ENCODE measurements at regions not wholly inside any gene's neighbourhood (a gene's known extent, or its start where the extent isn't known, plus 50 kb on each side); places are given as distances from the start of the nearest gene placed in this dataset.

GRCh38 chr1:90190523-90190922 is 195.6 kb downstream of the ZNF326 start:
- DNase-seq = no peak

GRCh38 chr1:90189889-90190288 is 195.0 kb downstream of the ZNF326 start:
- no peak for DNase-seq

DNA sequence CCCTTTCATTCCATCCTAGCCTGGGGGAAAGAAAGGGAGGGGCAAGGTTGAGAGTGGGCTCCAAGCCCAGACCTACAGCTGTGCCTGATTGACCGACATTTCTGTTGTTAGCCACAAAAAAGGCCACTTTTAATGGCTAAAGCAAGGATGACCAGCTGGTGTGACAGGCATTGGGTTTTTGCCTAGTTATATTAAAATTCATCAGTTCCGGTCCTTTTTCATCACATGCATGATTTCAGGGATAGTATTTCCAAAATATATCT is 192.3 kb downstream of the ZNF326 start:
- no peak for DNase-seq

GRCh38 chr1:90186506-90187322 is 191.8 kb downstream of the ZNF326 start:
- no peak for DNase-seq

GRCh38 chr1:90176530-90176929 is 181.6 kb downstream of the ZNF326 start:
- no peak for DNase-seq

GRCh38 chr1:90175490-90176167 is 180.7 kb downstream of the ZNF326 start:
- DNase-seq = no peak

GRCh38 chr1:90174246-90174645 is 179.3 kb downstream of the ZNF326 start:
- DNase-seq = no peak

GRCh38 chr1:90162216-90162615 is 167.3 kb downstream of the ZNF326 start:
- no peak for DNase-seq

DNA sequence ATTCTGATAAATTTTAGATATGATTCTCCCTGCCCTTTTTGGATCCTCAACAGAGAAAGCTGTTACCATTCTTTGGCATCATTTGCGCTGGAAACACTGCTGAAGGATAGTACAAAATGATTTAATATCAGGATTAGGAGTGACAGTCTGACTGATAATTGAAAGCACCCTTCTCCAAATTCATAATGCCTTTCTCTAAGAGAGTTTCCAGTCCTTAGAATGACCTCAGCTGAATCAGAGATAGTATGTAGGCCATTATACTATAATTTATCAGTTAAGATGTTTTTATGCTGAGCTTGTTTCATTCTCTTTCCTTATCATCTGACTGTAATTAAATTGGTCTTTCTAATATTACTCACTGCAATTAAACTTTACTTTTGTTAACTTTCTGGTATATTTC is 166.7 kb downstream of the ZNF326 start:
- no peak for DNase-seq

- no peak for DNase-seq
These were observed 161.0 kb downstream of the ZNF326 start for GRCh38 chr1:90155721-90156487.

DNA sequence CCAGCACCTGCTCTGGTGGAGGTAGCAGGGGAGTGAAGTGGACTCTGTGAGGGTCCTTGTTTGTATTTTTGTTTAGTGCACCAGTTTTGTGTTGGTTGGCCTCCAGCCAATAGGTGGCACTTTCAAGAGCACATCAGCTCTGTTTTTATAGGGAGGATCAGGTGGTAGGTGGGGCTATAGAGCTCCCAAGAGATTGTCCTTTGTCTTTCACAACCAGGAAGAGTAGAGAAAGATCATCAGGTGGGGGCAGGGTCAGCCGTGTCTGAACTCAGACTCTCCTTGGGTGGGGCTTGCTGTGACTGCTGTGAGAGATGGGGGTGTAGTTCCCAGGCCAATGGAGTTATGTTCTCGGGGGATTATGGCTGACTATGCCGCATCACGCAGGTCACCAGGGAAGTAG is 159.8 kb downstream of the ZNF326 start:
- no peak for DNase-seq

DNA sequence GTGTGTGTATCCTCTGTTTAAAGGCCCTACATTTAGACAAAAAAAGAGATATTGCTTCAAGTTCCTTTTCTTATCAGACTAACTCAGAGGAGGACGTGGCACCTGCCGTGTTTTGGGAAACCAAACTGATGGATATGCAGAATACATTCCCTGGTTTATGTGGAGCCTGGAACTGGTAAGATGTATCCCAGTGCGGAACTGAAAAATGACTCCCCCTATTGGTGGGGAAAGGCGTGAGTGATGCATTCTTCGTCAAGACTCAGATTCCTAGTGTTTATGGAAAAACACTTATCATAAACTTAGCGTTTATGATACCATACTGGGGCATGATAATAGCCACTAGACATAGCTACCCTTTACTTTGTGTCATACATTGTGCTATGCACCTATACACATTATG is 154.2 kb downstream of the ZNF326 start:
- no peak for DNase-seq

DNA sequence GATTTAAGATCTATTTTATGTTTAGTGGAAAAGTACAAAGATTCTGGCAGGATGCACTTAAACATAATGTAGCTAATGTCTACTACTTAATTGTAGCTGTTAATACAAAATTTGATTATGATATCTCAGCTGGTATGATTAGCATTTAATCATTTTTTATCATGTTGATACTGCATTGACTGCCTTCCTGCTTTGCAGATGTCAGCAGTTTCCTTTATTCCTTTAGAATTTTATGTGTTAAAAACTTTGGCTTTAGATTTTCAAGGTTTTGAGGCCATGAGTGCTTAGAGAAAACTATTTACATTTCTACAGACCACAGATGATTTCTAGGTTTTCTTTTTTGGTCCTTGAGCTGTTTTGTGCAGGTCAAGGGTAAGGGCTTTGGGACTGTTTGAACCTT is 152.2 kb downstream of the ZNF326 start:
- DNase-seq = no peak

DNA sequence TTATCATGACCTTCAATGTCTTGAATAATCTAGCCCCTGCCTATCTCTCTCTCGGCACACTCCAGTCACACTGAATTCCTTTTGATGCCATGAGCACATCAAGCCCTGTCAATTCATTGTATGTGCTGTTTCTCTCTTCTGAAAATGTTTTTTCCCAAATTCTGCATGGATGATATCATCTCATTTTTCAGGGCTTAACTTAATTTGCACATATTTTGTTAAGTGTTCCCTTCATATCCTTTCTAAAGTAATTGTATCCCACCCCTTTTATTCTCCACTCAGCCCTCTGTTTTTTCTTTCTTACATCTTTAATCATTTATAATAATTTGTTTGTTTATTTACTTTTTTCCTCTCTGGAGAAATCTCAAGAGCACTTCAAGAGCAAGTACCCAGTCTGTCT is 149.9 kb downstream of the ZNF326 start:
- DNase-seq = no peak

DNA sequence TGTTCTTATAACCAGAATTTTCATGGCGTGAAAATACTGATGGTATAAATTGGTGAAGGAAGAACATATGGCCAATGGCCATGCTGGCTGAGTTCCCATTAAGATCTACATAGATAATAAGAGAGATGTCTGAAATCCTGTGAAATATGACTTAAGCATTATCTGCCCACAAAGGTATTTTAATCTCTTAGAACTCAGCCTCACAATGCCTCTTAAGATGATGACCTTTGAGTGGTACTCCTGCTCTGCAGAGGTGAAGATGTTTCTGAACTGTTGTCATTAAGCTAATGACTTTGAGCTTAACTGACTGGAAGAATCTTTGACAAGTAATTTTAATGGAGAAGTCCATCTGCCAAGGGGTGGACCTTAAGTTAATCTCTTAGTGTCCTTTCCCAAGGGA is 148.7 kb downstream of the ZNF326 start:
- DNase-seq = no peak

DNA sequence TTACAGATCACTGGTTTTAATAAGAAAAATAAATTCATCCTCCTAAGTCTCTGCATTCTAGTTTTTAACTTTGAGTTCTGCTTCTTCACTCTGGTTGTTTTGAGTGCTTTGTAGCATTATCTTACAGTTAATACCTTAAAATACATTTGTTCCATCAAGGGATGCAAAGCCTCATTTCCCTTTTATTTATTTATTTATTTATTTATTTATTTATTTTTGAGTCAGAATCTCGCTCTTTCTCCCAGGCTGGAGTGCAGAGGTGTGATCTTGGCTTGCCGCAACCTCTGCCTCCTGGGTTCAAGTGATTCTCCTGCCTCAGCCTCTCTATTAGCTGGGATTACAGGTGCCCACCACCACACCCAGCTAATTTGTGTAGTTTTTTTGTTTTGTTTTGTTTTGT is 147.8 kb downstream of the ZNF326 start:
- no peak for DNase-seq

DNA sequence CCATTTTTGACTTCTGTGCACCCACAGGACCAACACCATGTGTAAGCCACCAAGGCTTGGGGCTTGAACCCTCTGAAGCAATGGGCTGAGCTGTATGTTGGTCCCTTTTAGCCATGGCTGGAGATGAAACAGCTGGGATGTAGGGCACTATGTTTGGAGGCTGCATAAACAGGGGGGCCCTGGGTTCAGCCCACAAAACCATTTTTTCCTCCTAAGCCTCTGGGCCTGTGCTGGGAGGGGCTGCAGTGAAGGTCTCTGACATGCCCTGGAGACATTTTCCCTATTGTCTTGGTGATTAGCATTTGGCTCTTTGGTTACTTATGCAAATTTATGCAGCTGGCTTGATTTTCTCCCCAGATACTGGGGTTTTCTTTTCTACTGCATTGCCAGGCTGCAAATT is 144.9 kb downstream of the ZNF326 start:
- no peak for DNase-seq

- no peak for DNase-seq
These were observed 140.4 kb downstream of the ZNF326 start for GRCh38 chr1:90135286-90135685.

GRCh38 chr1:90134175-90134955 is 139.5 kb downstream of the ZNF326 start:
- no peak for DNase-seq

DNA sequence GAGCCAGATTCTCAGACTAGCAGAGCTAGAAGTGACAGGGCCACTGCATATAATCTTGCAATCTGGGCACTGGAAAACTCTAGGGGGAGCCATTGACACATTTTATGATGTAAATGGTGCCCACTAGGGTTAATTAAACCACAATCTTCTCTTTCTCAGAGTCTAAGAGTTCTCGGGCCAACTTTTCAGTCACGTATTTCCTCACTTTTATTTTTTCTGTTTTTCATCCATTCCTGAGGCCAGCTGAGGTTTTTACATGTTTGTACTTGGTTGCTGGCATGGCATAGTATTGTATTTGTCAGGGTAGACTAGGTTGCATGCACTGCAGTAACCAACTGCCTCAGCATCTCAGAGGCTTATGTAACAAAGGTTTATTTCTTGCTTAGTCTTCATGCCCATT is 138.2 kb downstream of the ZNF326 start:
- no peak for DNase-seq

- no peak for DNase-seq
These were observed 137.4 kb downstream of the ZNF326 start for GRCh38 chr1:90132306-90132705.

GRCh38 chr1:90127288-90127953 is 132.5 kb downstream of the ZNF326 start:
- no peak for DNase-seq

DNA sequence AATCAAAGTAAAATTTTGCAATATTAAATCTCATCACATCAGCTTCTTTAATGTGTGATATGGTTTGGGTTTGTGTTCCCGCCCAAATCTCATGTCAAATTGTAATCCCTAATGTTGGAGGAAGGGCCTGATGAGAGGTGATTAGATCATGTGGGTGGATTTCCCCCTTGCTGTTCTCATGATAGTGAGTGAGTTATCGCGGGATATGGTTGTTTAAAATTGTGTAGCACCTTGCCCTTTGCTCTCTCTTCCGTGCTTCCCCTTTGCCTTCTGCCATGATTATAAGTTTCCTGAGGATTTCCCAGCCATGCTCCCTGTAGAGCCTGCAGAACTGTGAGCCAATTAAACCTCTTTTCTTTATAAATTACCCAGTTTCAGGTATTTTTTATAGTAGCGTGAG is 131.9 kb downstream of the ZNF326 start:
- DNase-seq = no peak
